ENCODE measurements at regions not wholly inside any gene's neighbourhood (a gene's known extent, or its start where the extent isn't known, plus 50 kb on each side); places are given as distances from the start of the nearest gene placed in this dataset.

GRCh38 chr11:10925149-10925926, 67.5 kb upstream of the ZBED5 start:
- CTCF ChIA-PET = interaction anchor here (1.1 to 3.0 kb wide), 4 partner anchors 19 to 133 kb away, joined by 3 to 14 read pairs (median 6); no protein-coding TSS in a partner anchor
- H3K36me3 ChIP-seq (ENCODE audit: control insufficient read depth in 2 of 2, extremely low read depth in 1 of 2, insufficient read depth in 2 of 2, low read length in 2 of 2) = no peaks in the 10 kb centered on the region
- H3K27ac ChIP-seq (ENCODE audit: insufficient read depth, low read depth, low read length) = no peak overlapping the region
- no TSS peak for BruUV-seq (replicated peaks)
- DNase-seq (ENCODE audit: low read depth, low spot score) = no peak
- POLR2A ChIA-PET = no interaction called here
- no peak overlapping the region for H2AFZ ChIP-seq (ENCODE audit: low read depth, low read length)
- no peak overlapping the region for H3K4me3 ChIP-seq (replicated peaks in 1 of 3; ENCODE audit: insufficient read depth in 1 of 3, low read depth in 1 of 3, low read length in 3 of 3)
- no peaks in the 10 kb centered on the region for H3K9me1 ChIP-seq (replicated peaks; ENCODE audit: control insufficient read depth, extremely low read depth, insufficient read depth, low read length)
- intact Hi-C loops (cut with micrococcal nuclease) (no loop called here), dilution Hi-C loops (cut with MboI; ENCODE audit: extremely low pct_ligation_motif_present, low sequenced_read_pairs) (no loop called here)
- no peak for TF ChIP-seq GATA2 (IDR thresholded peaks at IDR 0.05; ENCODE audit: insufficient read depth, insufficient read length, low read depth, low read length)
- TF ChIP-seq MYC (IDR thresholded peaks at IDR 0.05; ENCODE audit: low read depth, low read length) = no peak
- no peak for TF ChIP-seq JUN (IDR thresholded peaks at IDR 0.05; ENCODE audit: borderline replicate concordance, insufficient read depth, insufficient read length, low read depth)
- TF ChIP-seq EZH2 (IDR thresholded peaks at IDR 0.05; ENCODE audit: borderline replicate concordance, low read depth, low read length, severe bottlenecking) = no peak
- no peak for TF ChIP-seq CTCF (IDR thresholded peaks at IDR 0.05; ENCODE audit: extremely low read depth in 1 of 2, insufficient read depth in 1 of 2, low read depth in 1 of 2, low read length in 2 of 2)
- TF ChIP-seq FOS (IDR thresholded peaks at IDR 0.05; ENCODE audit: borderline replicate concordance, insufficient read depth, low read length) = no peak
- TF ChIP-seq POLR2A (IDR thresholded peaks at IDR 0.05; ENCODE audit: low read depth, low read length) = no peak
- no peak for TF ChIP-seq POLR2AphosphoS5 (IDR thresholded peaks at IDR 0.05; ENCODE audit: insufficient read depth, low read depth, low read length)
- no peak for TF ChIP-seq MAX (IDR thresholded peaks at IDR 0.05; ENCODE audit: insufficient read depth, insufficient read length)
- H4K20me1 ChIP-seq (replicated peaks; ENCODE audit: control insufficient read depth, extremely low read depth, insufficient read depth, low read length) = no peaks in the 10 kb centered on the region
- no peak overlapping the region for H3K9ac ChIP-seq (replicated peaks; ENCODE audit: extremely low read depth, insufficient read depth, low read length)
- H3K79me2 ChIP-seq (ENCODE audit: control insufficient read depth, insufficient read depth, low read length) = no peaks in the 10 kb centered on the region
- peaks cover 4 to 5% of the 10 kb centered on the region in 2 experiments for H3K27me3 ChIP-seq (ENCODE audit: control insufficient read depth in 2 of 2, insufficient read depth in 2 of 2, low read length in 2 of 2)
- no peaks in the 10 kb centered on the region for H3K9me3 ChIP-seq (replicated peaks; ENCODE audit: control insufficient read depth, insufficient read depth, low read length)
- no peak for FAIRE-seq
- peaks cover under 1% of the 10 kb centered on the region for H3K4me1 ChIP-seq (ENCODE audit: control insufficient read depth, extremely low read depth, insufficient read depth, low read length)
- no peak overlapping the region for H3K4me2 ChIP-seq (ENCODE audit: insufficient read depth, low read length)
